Testis (tissue), 2 donors: ENCODE measurements at regions not wholly inside any gene's neighbourhood (a gene's known extent, or its start where the extent isn't known, plus 50 kb on each side); places are given as distances from the start of the nearest gene placed in this dataset.

ENCODE experiments used
- CTCF ChIP-seq, 3 experiments: fragments of 450-650 bp in 2 of 3; fragments of 200-600 bp in 1 of 3; sonication (generic) in 1 of 3; IDR thresholded peaks; one replicate each; pipeline ENCODE4 v1.5.1; 2016 to 2019; ENCODE audit warnings: antibody characterized with exemption in 3 of 3, mild to moderate bottlenecking in 2 of 3, moderate library complexity in 1 of 3
- POLR2A ChIP-seq: fragments of 450-650 bp; IDR thresholded peaks from one replicate; pipeline ENCODE4 v1.6.1; 2017; ENCODE audit warnings: antibody characterized with exemption, mild to moderate bottlenecking, moderate library complexity

GRCh38 chr13:38473305-38473704, 123.7 kb downstream of the UFM1 start:
- TF ChIP-seq CTCF (IDR thresholded peaks at IDR 0.05) (no peak), POLR2A (no peak)
